GM12878 (cell line): ENCODE measurements at regions not wholly inside any gene's neighbourhood (a gene's known extent, or its start where the extent isn't known, plus 50 kb on each side); places are given as distances from the start of the nearest gene placed in this dataset.

ENCODE experiments used
- ATAC-seq: fragments of 200-7000 bp; cut with Tn5 transposase; 3 replicates; pipeline ENCODE4 v1.9.1; 2020; ENCODE audit warnings: mild to moderate bottlenecking, moderate library complexity
- BruUV-seq: library from RNA; stranded (reverse); fragments of 400-500 nt; replicated peaks from 2 replicates; lab custom pipeline; 2021; lab: Mats Ljungman, UMichigan
- CTCF ChIA-PET: fragments of 300-600 bp; sonication (Branson Sonifier 250); formaldehyde crosslinking; extraction: SDS; loops from one replicate; lab custom pipeline; 2021; ENCODE audit warnings: inconsistent platforms; lab: Yijun Ruan, JAX
- POLR2A ChIA-PET: fragments of 350-600 bp; formaldehyde crosslinking; extraction: SDS; loops from one replicate; lab custom pipeline; 2021; ENCODE audit warnings: inconsistent platforms; lab: Charles Lee
- RAD21 ChIA-PET: fragments of 300-600 bp; sonication (Branson Sonifier 250); formaldehyde crosslinking; loops from one replicate; lab custom pipeline; 2023; ENCODE audit warnings: antibody characterized with exemption; ENCODE audit not compliant: unreplicated experiment; lab: Charles Lee
- SMC1A ChIA-PET: fragments of 300-600 bp; sonication (Branson Sonifier 250); formaldehyde crosslinking; loops from one replicate; lab custom pipeline; 2023; ENCODE audit not compliant: unreplicated experiment, uncharacterized antibody; lab: Charles Lee
- DNase-seq: peaks from one replicate; pipeline ENCODE4 v3.0.0-alpha.2; 2011; ENCODE audit warnings: low read depth, low spot score
- FAIRE-seq: peaks from 3 replicates; lab custom pipeline; 2011; peaks lifted over from hg19 to GRCh38; lab: Jason Lieb, UNC
- H2AFZ ChIP-seq: 2 replicates; pipeline ENCODE4 v1.6.0; 2011; ENCODE audit warnings: low read depth, low read length, control low read depth; ENCODE audit not compliant: control insufficient read depth
- H3K27ac ChIP-seq: 2 replicates; pipeline ENCODE4 v1.5.1; 2011; ENCODE audit warnings: control low read depth; ENCODE audit not compliant: control insufficient read depth, insufficient read depth
- H3K27me3 ChIP-seq, 2 experiments: replicated peaks in 1 of 2; 2 replicates each; pipeline versions ENCODE4 v1.6.0 to v1.6.1; 2011; ENCODE audit warnings: low read length in 1 of 2; ENCODE audit not compliant: control insufficient read depth in 2 of 2, insufficient read depth in 2 of 2
- H3K36me3 ChIP-seq, 2 experiments: 2 replicates each; pipeline ENCODE4 v1.5.1; 2011; ENCODE audit warnings: low read length in 1 of 2; ENCODE audit not compliant: control insufficient read depth in 2 of 2, insufficient read depth in 2 of 2
- H3K4me1 ChIP-seq: 2 replicates; pipeline ENCODE4 v1.6.1; 2011; ENCODE audit warnings: mild to moderate bottlenecking, low read length, moderate library complexity, mixed read lengths; ENCODE audit not compliant: control insufficient read depth, insufficient read depth
- H3K4me2 ChIP-seq: 2 replicates; pipeline ENCODE4 v1.6.0; 2011; ENCODE audit warnings: control low read depth; ENCODE audit not compliant: control insufficient read depth, insufficient read depth
- H3K4me3 ChIP-seq: fragments of 200-600 bp; sonication (generic); 2 replicates; pipeline ENCODE4 v1.5.1; 2016
- H3K79me2 ChIP-seq: 2 replicates; pipeline ENCODE4 v1.6.0; 2011; ENCODE audit warnings: low read length; ENCODE audit not compliant: control insufficient read depth, insufficient read depth
- H3K9ac ChIP-seq: 2 replicates; pipeline ENCODE4 v1.8.0; 2011; ENCODE audit warnings: low read length, control low read depth, mixed read lengths; ENCODE audit not compliant: control insufficient read depth, insufficient read depth
- H3K9me3 ChIP-seq: replicated peaks from 3 replicates; pipeline ENCODE4 v1.5.1; 2011; ENCODE audit warnings: mild to moderate bottlenecking, low read length; ENCODE audit not compliant: control insufficient read depth, insufficient read depth
- H4K20me1 ChIP-seq: 2 replicates; pipeline ENCODE4 v1.6.0; 2011; ENCODE audit not compliant: control insufficient read depth, insufficient read depth
- BACH1 ChIP-seq: fragments of 450-650 bp; IDR thresholded peaks from 2 replicates; pipeline ENCODE4 v1.6.1; 2017; ENCODE audit warnings: mild to moderate bottlenecking, borderline replicate concordance
- MXI1 ChIP-seq: fragments of 150-350 bp; IDR thresholded peaks from 2 replicates; pipeline ENCODE4 v1.6.1; 2011; ENCODE audit warnings: low read depth, mild to moderate bottlenecking, inconsistent platforms, low read length, improper control_type of control experiment
- NRF1 ChIP-seq: conservative IDR thresholded peaks from 2 replicates; pipeline ENCODE4 v1.6.1; 2011; ENCODE audit warnings: mild to moderate bottlenecking, low read depth, low read length, improper control_type of control experiment
- PAX8 ChIP-seq: fragments of 450-650 bp; IDR thresholded peaks from 2 replicates; pipeline ENCODE4 v1.6.1; 2017; ENCODE audit warnings: mild to moderate bottlenecking, moderate library complexity
- POLR2AphosphoS5 ChIP-seq: IDR thresholded peaks from 2 replicates; pipeline ENCODE4 v1.6.1; 2011; ENCODE audit warnings: mild to moderate bottlenecking, low read length, inconsistent platforms
- RELA ChIP-seq: fragments of 450-650 bp; IDR thresholded peaks from 2 replicates; pipeline ENCODE4 v1.8.0; 2014; ENCODE audit warnings: borderline replicate concordance; ENCODE audit not compliant: partially characterized antibody
- SIX5 ChIP-seq: IDR thresholded peaks from 2 replicates; pipeline ENCODE4 v1.6.1; 2011; ENCODE audit warnings: mild to moderate bottlenecking, low read depth, low read length, moderate library complexity; ENCODE audit not compliant: severe bottlenecking
- ZZZ3 ChIP-seq: IDR thresholded peaks from 2 replicates; pipeline ENCODE4 v1.6.1; 2011; ENCODE audit warnings: low read depth; ENCODE audit not compliant: control insufficient read depth, insufficient read length
- WGBS: methylation state at CpG from one replicate; pipeline ENCODE4 v1.1.6; 2016; ENCODE audit warnings: low lambda C conversion rate; ENCODE audit not compliant: insufficient replicate concordance, insufficient coverage; ENCODE audit errors: missing lambda C conversion rate; 5-methylcytosine and 5-hydroxymethylcytosine counted together
- in situ Hi-C: fragments of 300-500 bp; cut with MboI; formaldehyde crosslinking; loops from 9 replicates; pipeline ENCODE4 v1.14.3; 2018; ENCODE audit warnings: mixed read lengths
- intact Hi-C: fragments of 100-400 bp; cut with micrococcal nuclease; formaldehyde crosslinking; loops from one replicate; pipeline ENCODE4 v1.14.2; 2022; ENCODE audit not compliant: unreplicated experiment
- TF ChIP-seq, protein P1 (sequence below): fragments of 450-650 bp; IDR thresholded peaks from 2 replicates; pipeline ENCODE4 v1.6.1; 2017; ENCODE audit warnings: mild to moderate bottlenecking, moderate library complexity
- TF ChIP-seq, protein P2 (sequence below): IDR thresholded peaks from 2 replicates; pipeline ENCODE4 v1.6.1; 2012; ENCODE audit warnings: low read depth, low read length, improper control_type of control experiment
- TF ChIP-seq, protein P3 (sequence below), 3 experiments: IDR thresholded peaks in 2 of 3; conservative IDR thresholded peaks in 1 of 3; 2 replicates each; pipeline ENCODE4 v1.5.1; 2011; ENCODE audit warnings: low read depth in 3 of 3, low read length in 3 of 3, mild to moderate bottlenecking in 3 of 3, control low read depth in 2 of 3, moderate library complexity in 2 of 3, inconsistent platforms in 1 of 3, mixed read lengths in 1 of 3; ENCODE audit not compliant: control insufficient read depth in 2 of 3, insufficient read depth in 1 of 3; ENCODE audit errors: extremely low read depth in 1 of 3
- TF ChIP-seq, protein P4 (sequence below): IDR thresholded peaks from 2 replicates; pipeline ENCODE4 v1.6.1; 2012; ENCODE audit warnings: low read depth, low read length, improper control_type of control experiment
- TF ChIP-seq, protein P5 (sequence below): fragments of 450-650 bp; IDR thresholded peaks from 2 replicates; pipeline ENCODE4 v1.6.1; 2017; ENCODE audit warnings: mild to moderate bottlenecking, low read depth, inconsistent platforms; ENCODE audit not compliant: poor library complexity, severe bottlenecking
- TF ChIP-seq, protein P6 (sequence below): fragments of 450-650 bp; IDR thresholded peaks from 2 replicates; pipeline ENCODE4 v1.6.1; 2014; ENCODE audit warnings: mild to moderate bottlenecking

DNA sequence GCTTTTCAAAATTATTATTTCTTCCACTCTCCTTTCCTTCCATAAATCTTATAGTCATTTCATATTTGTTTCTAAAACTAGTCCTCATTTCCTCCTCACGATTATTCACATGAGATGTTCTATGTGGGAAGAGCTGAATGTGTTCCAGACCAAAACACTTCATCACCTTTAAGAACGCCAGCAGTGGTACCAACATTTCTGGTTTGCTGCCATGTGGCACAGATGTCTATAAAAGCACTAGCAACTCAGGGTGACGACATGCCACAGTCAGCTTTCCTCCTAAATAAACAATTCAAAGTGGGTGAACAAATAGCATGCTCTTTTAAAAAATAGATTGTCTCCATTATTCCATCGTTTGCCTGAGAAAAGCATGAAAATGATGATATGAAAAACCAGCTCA, 1217.8 kb upstream of the ADGRL2 start:
- H3K36me3 ChIP-seq: no peaks in the 10 kb centered on the region
- 29% methylated on average over 4 of the region's 4 CpGs for WGBS
- ATAC-seq (no peak), FAIRE-seq (no peak), DNase-seq (no peak)
- no peak overlapping the region for H2AFZ ChIP-seq
- in situ Hi-C loops (no loop called here), intact Hi-C loops (no loop called here)
- CTCF ChIA-PET: no interaction called here
- H4K20me1 ChIP-seq: no peaks in the 10 kb centered on the region
- RAD21 ChIA-PET: no interaction called here
- no peak overlapping the region for H3K27ac ChIP-seq
- no TSS peak for BruUV-seq
- no peaks in the 10 kb centered on the region; the same call in 2 of the 3 replicates for H3K9me3 ChIP-seq
- H3K79me2 ChIP-seq: no peaks in the 10 kb centered on the region
- no peaks in the 10 kb centered on the region for H3K4me1 ChIP-seq
- POLR2A ChIA-PET: no interaction called here
- H3K9ac ChIP-seq: no peak overlapping the region
- H3K4me2 ChIP-seq: no peak overlapping the region
- H3K4me3 ChIP-seq: no peak overlapping the region
- no peaks in the 10 kb centered on the region for H3K27me3 ChIP-seq
- SMC1A ChIA-PET: interaction anchor here (0.6 to 1.1 kb wide), 2 partner anchors 187 to 1201 kb away, joined by 3 read pairs; no protein-coding TSS in a partner anchor
- TF ChIP-seq SIX5 (no peak), MXI1 (no peak), PAX8 (no peak), POLR2AphosphoS5 (no peak), ZZZ3 (no peak), RELA (no peak), BACH1 (no peak), NRF1 (no peak)
- TF ChIP-seq, protein P1, sequence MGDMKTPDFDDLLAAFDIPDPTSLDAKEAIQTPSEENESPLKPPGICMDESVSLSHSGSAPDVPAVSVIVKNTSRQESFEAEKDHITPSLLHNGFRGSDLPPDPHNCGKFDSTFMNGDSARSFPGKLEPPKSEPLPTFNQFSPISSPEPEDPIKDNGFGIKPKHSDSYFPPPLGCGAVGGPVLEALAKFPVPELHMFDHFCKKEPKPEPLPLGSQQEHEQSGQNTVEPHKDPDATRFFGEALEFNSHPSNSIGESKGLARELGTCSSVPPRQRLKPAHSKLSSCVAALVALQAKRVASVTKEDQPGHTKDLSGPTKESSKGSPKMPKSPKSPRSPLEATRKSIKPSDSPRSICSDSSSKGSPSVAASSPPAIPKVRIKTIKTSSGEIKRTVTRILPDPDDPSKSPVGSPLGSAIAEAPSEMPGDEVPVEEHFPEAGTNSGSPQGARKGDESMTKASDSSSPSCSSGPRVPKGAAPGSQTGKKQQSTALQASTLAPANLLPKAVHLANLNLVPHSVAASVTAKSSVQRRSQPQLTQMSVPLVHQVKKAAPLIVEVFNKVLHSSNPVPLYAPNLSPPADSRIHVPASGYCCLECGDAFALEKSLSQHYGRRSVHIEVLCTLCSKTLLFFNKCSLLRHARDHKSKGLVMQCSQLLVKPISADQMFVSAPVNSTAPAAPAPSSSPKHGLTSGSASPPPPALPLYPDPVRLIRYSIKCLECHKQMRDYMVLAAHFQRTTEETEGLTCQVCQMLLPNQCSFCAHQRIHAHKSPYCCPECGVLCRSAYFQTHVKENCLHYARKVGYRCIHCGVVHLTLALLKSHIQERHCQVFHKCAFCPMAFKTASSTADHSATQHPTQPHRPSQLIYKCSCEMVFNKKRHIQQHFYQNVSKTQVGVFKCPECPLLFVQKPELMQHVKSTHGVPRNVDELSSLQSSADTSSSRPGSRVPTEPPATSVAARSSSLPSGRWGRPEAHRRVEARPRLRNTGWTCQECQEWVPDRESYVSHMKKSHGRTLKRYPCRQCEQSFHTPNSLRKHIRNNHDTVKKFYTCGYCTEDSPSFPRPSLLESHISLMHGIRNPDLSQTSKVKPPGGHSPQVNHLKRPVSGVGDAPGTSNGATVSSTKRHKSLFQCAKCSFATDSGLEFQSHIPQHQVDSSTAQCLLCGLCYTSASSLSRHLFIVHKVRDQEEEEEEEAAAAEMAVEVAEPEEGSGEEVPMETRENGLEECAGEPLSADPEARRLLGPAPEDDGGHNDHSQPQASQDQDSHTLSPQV: no peak
- TF ChIP-seq, protein P2, sequence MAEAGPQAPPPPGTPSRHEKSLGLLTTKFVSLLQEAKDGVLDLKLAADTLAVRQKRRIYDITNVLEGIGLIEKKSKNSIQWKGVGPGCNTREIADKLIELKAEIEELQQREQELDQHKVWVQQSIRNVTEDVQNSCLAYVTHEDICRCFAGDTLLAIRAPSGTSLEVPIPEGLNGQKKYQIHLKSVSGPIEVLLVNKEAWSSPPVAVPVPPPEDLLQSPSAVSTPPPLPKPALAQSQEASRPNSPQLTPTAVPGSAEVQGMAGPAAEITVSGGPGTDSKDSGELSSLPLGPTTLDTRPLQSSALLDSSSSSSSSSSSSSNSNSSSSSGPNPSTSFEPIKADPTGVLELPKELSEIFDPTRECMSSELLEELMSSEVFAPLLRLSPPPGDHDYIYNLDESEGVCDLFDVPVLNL: no peak
- TF ChIP-seq, protein P3, sequence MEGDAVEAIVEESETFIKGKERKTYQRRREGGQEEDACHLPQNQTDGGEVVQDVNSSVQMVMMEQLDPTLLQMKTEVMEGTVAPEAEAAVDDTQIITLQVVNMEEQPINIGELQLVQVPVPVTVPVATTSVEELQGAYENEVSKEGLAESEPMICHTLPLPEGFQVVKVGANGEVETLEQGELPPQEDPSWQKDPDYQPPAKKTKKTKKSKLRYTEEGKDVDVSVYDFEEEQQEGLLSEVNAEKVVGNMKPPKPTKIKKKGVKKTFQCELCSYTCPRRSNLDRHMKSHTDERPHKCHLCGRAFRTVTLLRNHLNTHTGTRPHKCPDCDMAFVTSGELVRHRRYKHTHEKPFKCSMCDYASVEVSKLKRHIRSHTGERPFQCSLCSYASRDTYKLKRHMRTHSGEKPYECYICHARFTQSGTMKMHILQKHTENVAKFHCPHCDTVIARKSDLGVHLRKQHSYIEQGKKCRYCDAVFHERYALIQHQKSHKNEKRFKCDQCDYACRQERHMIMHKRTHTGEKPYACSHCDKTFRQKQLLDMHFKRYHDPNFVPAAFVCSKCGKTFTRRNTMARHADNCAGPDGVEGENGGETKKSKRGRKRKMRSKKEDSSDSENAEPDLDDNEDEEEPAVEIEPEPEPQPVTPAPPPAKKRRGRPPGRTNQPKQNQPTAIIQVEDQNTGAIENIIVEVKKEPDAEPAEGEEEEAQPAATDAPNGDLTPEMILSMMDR (IDR thresholded peaks at IDR 0.05 in 2 of 3, conservative IDR thresholded peaks at IDR 0.05 in 1 of 3; ENCODE audit: control insufficient read depth in 2 of 3, extremely low read depth in 1 of 3, insufficient read depth in 1 of 3, low read depth in 3 of 3, low read length in 3 of 3): no peak
- TF ChIP-seq, protein P4, sequence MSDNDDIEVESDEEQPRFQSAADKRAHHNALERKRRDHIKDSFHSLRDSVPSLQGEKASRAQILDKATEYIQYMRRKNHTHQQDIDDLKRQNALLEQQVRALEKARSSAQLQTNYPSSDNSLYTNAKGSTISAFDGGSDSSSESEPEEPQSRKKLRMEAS: no peak
- TF ChIP-seq, protein P5, sequence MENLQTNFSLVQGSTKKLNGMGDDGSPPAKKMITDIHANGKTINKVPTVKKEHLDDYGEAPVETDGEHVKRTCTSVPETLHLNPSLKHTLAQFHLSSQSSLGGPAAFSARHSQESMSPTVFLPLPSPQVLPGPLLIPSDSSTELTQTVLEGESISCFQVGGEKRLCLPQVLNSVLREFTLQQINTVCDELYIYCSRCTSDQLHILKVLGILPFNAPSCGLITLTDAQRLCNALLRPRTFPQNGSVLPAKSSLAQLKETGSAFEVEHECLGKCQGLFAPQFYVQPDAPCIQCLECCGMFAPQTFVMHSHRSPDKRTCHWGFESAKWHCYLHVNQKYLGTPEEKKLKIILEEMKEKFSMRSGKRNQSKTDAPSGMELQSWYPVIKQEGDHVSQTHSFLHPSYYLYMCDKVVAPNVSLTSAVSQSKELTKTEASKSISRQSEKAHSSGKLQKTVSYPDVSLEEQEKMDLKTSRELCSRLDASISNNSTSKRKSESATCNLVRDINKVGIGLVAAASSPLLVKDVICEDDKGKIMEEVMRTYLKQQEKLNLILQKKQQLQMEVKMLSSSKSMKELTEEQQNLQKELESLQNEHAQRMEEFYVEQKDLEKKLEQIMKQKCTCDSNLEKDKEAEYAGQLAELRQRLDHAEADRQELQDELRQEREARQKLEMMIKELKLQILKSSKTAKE: no peak
- TF ChIP-seq, protein P6, sequence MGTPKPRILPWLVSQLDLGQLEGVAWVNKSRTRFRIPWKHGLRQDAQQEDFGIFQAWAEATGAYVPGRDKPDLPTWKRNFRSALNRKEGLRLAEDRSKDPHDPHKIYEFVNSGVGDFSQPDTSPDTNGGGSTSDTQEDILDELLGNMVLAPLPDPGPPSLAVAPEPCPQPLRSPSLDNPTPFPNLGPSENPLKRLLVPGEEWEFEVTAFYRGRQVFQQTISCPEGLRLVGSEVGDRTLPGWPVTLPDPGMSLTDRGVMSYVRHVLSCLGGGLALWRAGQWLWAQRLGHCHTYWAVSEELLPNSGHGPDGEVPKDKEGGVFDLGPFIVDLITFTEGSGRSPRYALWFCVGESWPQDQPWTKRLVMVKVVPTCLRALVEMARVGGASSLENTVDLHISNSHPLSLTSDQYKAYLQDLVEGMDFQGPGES: no peak
